ENCODE measurements at regions not wholly inside any gene's neighbourhood (a gene's known extent, or its start where the extent isn't known, plus 50 kb on each side); places are given as distances from the start of the nearest gene placed in this dataset.

DNA sequence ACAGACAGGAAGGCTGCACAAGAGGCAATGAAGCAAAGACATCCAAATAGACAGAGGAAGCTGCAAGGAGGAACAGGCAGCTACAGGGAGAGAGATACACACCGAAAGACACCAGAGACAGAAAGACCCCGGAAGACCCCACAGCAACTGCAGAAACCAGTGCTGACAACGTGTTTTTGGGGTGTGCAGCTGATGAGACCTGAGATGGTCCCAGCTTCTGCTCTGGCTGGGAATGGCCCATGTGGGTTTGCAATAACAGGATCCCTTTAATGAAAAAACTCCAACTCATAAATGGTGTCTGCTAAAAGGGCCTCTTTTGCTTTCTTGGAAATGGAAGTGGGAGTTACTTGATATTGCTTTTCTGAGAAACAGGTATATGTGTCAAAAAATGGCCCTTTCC lies 101.5 kb upstream of the CDH11 start:
- TF ChIP-seq, protein P1, sequence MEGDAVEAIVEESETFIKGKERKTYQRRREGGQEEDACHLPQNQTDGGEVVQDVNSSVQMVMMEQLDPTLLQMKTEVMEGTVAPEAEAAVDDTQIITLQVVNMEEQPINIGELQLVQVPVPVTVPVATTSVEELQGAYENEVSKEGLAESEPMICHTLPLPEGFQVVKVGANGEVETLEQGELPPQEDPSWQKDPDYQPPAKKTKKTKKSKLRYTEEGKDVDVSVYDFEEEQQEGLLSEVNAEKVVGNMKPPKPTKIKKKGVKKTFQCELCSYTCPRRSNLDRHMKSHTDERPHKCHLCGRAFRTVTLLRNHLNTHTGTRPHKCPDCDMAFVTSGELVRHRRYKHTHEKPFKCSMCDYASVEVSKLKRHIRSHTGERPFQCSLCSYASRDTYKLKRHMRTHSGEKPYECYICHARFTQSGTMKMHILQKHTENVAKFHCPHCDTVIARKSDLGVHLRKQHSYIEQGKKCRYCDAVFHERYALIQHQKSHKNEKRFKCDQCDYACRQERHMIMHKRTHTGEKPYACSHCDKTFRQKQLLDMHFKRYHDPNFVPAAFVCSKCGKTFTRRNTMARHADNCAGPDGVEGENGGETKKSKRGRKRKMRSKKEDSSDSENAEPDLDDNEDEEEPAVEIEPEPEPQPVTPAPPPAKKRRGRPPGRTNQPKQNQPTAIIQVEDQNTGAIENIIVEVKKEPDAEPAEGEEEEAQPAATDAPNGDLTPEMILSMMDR (IDR thresholded peaks at IDR 0.05): no peak
- TF ChIP-seq POLR2AphosphoS5 (IDR thresholded peaks at IDR 0.05; ENCODE audit: insufficient read depth in 1 of 2, low read depth in 1 of 2): no peak
